Testis (tissue), 2 donors: ENCODE measurements at regions not wholly inside any gene's neighbourhood (a gene's known extent, or its start where the extent isn't known, plus 50 kb on each side); places are given as distances from the start of the nearest gene placed in this dataset.

Source experiments
- POLR2A ChIP-seq: fragments of 450-650 bp; IDR thresholded peaks from one replicate; pipeline ENCODE4 v1.6.1; 2017; ENCODE audit warnings: antibody characterized with exemption, mild to moderate bottlenecking, moderate library complexity
- TF ChIP-seq, protein P1 (sequence below), 3 experiments: fragments of 450-650 bp in 2 of 3; fragments of 200-600 bp in 1 of 3; sonication (generic) in 1 of 3; IDR thresholded peaks; one replicate each; pipeline ENCODE4 v1.5.1; 2016 to 2019; ENCODE audit warnings: antibody characterized with exemption in 3 of 3, mild to moderate bottlenecking in 2 of 3, moderate library complexity in 1 of 3

DNA sequence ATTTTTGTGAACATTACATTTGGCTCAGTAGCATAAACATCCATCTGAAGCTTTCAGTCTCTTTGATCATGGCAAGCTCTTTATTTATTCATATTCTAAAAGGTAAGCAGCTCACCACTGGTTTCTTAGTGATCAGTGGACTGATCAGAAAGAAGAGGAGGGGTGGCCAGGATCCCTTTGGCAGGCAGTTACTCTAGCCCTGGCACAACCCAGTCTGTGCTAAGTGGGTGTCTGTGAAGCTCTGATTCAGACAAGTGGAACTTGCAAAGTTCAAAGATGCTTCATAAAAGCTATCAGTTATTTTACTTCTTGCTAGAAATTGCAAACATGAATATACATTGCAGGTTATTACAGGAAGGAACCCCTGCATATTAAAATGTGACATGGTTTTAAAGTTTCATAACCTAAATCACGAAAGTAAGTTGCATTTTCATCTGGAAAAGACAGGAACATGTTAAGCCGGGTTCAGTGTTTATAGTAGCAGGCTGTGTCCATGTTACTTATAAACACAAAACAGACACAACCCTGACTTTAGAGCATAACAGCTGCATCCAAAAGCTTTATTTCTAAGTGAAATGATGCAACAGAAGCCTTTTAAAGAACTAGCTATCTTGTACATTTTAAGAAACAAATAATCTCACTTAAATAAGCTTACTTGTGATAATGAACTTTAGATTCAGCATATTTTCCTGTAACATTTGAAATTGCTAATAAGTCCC, 785.3 kb downstream of the MCTP2 start:
- TF ChIP-seq, protein P1, sequence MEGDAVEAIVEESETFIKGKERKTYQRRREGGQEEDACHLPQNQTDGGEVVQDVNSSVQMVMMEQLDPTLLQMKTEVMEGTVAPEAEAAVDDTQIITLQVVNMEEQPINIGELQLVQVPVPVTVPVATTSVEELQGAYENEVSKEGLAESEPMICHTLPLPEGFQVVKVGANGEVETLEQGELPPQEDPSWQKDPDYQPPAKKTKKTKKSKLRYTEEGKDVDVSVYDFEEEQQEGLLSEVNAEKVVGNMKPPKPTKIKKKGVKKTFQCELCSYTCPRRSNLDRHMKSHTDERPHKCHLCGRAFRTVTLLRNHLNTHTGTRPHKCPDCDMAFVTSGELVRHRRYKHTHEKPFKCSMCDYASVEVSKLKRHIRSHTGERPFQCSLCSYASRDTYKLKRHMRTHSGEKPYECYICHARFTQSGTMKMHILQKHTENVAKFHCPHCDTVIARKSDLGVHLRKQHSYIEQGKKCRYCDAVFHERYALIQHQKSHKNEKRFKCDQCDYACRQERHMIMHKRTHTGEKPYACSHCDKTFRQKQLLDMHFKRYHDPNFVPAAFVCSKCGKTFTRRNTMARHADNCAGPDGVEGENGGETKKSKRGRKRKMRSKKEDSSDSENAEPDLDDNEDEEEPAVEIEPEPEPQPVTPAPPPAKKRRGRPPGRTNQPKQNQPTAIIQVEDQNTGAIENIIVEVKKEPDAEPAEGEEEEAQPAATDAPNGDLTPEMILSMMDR (IDR thresholded peaks at IDR 0.05) = no peak
- no peak for TF ChIP-seq POLR2A
